ENCODE measurements at regions not wholly inside any gene's neighbourhood (a gene's known extent, or its start where the extent isn't known, plus 50 kb on each side); places are given as distances from the start of the nearest gene placed in this dataset.
A peak's percentile ranks its signal among the peaks of the same experiment; 100 is the strongest.
"Not testable (repeated sequence)": the region's sequence is repeated elsewhere in the genome, so short reads cannot be mapped to it uniquely, and the experiment has no call there.

GRCh38 chrY:7433817-7434809, 522.6 kb upstream of the AMELY start:
- peak overlapping the region; percentile 93 for H3K27ac ChIP-seq
- peak; percentile 72 for DNase-seq (ENCODE audit: low read depth, low spot score)

GRCh38 chrY:7419165-7419564, 507.6 kb upstream of the AMELY start:
- no peak overlapping the region for H3K27ac ChIP-seq

GRCh38 chrY:7417946-7418345, 506.4 kb upstream of the AMELY start:
- no peak overlapping the region for H3K27ac ChIP-seq
- no peak for DNase-seq (ENCODE audit: low read depth, low spot score)

More at GRCh38 chrY:7419165-7419564, 507.6 kb upstream of the AMELY start:
- no peak for DNase-seq (ENCODE audit: low read depth, low spot score)

- no peak overlapping the region for H3K27ac ChIP-seq
- DNase-seq (ENCODE audit: low read depth, low spot score), result no peak
These were observed 504.9 kb upstream of the AMELY start for GRCh38 chrY:7416406-7416805.

- H3K27ac ChIP-seq, result no peak overlapping the region
- no peak for DNase-seq (ENCODE audit: low read depth, low spot score)
These were observed 503.6 kb upstream of the AMELY start for GRCh38 chrY:7415157-7415633.

GRCh38 chrY:7390056-7390455, 478.5 kb upstream of the AMELY start:
- DNase-seq (ENCODE audit: low read depth, low spot score), result no peak

GRCh38 chrY:7382988-7383387, 471.4 kb upstream of the AMELY start:
- no peak overlapping the region for H3K27ac ChIP-seq
- DNase-seq (ENCODE audit: low read depth, low spot score), result peak; percentile 3

More at GRCh38 chrY:7390056-7390455, 478.5 kb upstream of the AMELY start:
- no peak overlapping the region for H3K27ac ChIP-seq

GRCh38 chrY:7377091-7377490, 465.5 kb upstream of the AMELY start:
- peak overlapping the region; percentile 12 for H3K27ac ChIP-seq
- peak; percentile 8 for DNase-seq (ENCODE audit: low read depth, low spot score)

- DNase-seq (ENCODE audit: low read depth, low spot score), result peak; percentile 1
- peak overlapping the region; percentile 68 for H3K27ac ChIP-seq
These were observed 462.9 kb upstream of the AMELY start for GRCh38 chrY:7374485-7374884.

- not testable (repeated sequence) for DNase-seq (ENCODE audit: low read depth, low spot score); H3K27ac ChIP-seq
These were observed 460.4 kb upstream of the AMELY start for GRCh38 chrY:7371953-7372352.

- not testable (repeated sequence) for H3K27ac ChIP-seq; DNase-seq (ENCODE audit: low read depth, low spot score)
These were observed 459.5 kb upstream of the AMELY start for GRCh38 chrY:7371026-7371425.

- no peak for DNase-seq (ENCODE audit: low read depth, low spot score)
- no peak overlapping the region for H3K27ac ChIP-seq
These were observed 448.0 kb upstream of the AMELY start for GRCh38 chrY:7359520-7359919.

GRCh38 chrY:7358103-7358752, 446.7 kb upstream of the AMELY start:
- no peak overlapping the region for H3K27ac ChIP-seq

GRCh38 chrY:7355891-7356290, 444.3 kb upstream of the AMELY start:
- not testable (repeated sequence) for H3K27ac ChIP-seq; DNase-seq (ENCODE audit: low read depth, low spot score)

More at GRCh38 chrY:7358103-7358752, 446.7 kb upstream of the AMELY start:
- DNase-seq (ENCODE audit: low read depth, low spot score), result no peak

GRCh38 chrY:7344661-7345060, 433.1 kb upstream of the AMELY start:
- H3K27ac ChIP-seq, result peak overlapping the region; percentile 78

GRCh38 chrY:7343261-7343660, 431.7 kb upstream of the AMELY start:
- DNase-seq (ENCODE audit: low read depth, low spot score), result no peak
- peak overlapping the region; percentile 78 for H3K27ac ChIP-seq

More at GRCh38 chrY:7344661-7345060, 433.1 kb upstream of the AMELY start:
- DNase-seq (ENCODE audit: low read depth, low spot score), result no peak

- peak; percentile 27 for DNase-seq (ENCODE audit: low read depth, low spot score)
- H3K27ac ChIP-seq, result peak overlapping the region; percentile 78
These were observed 431.2 kb upstream of the AMELY start for GRCh38 chrY:7342732-7343131.

- DNase-seq (ENCODE audit: low read depth, low spot score), result no peak
- no peak overlapping the region for H3K27ac ChIP-seq
These were observed 428.0 kb upstream of the AMELY start for GRCh38 chrY:7339391-7340087.

- H3K27ac ChIP-seq, result no peak overlapping the region
- DNase-seq (ENCODE audit: low read depth, low spot score), result no peak
These were observed 424.7 kb upstream of the AMELY start for GRCh38 chrY:7336023-7336873.

All from epithelial cell of prostate (primary cell).